ENCODE measurements at regions not wholly inside any gene's neighbourhood (a gene's known extent, or its start where the extent isn't known, plus 50 kb on each side); places are given as distances from the start of the nearest gene placed in this dataset.
A peak's percentile ranks its signal among the peaks of the same experiment; 100 is the strongest.

GRCh38 chr3:170814822-170815221 is 55.2 kb downstream of the RPL22L1 start:
- Histone ChIP-seq H3K27me3 (no peaks in the 10 kb centered on the region), H3K4me3 (no peak overlapping the region), H3K36me3 (no peaks in the 10 kb centered on the region), H3K4me1 (peaks cover 0 to 10% (median 0%) of the 10 kb centered on the region in 3 donors), H3K27ac (peak overlapping the region in 2 of 4 donors; percentile 38 to 69), H3K9me3 (no peaks in the 10 kb centered on the region)
- ATAC-seq (no peak), FAIRE-seq (no peak), DNase-seq (no peak)
- 62 to 74% methylated on average over 3 of the region's 3 CpGs for WGBS, 2 donors
- intact Hi-C loops (cut with DNase I): loop anchor here in 2 of 3 donors (5.0 to 10.0 kb wide), 2 partner anchors 400 to 403 kb away; partner anchors contain the start of gene CLDN11 (in 1 of the 2)
- TF ChIP-seq, protein P1, sequence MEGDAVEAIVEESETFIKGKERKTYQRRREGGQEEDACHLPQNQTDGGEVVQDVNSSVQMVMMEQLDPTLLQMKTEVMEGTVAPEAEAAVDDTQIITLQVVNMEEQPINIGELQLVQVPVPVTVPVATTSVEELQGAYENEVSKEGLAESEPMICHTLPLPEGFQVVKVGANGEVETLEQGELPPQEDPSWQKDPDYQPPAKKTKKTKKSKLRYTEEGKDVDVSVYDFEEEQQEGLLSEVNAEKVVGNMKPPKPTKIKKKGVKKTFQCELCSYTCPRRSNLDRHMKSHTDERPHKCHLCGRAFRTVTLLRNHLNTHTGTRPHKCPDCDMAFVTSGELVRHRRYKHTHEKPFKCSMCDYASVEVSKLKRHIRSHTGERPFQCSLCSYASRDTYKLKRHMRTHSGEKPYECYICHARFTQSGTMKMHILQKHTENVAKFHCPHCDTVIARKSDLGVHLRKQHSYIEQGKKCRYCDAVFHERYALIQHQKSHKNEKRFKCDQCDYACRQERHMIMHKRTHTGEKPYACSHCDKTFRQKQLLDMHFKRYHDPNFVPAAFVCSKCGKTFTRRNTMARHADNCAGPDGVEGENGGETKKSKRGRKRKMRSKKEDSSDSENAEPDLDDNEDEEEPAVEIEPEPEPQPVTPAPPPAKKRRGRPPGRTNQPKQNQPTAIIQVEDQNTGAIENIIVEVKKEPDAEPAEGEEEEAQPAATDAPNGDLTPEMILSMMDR (IDR thresholded peaks at IDR 0.05): no peak

GRCh38 chr3:170813266-170813665 is 56.7 kb downstream of the RPL22L1 start:
- 72 to 83% methylated on average over 5 of the region's 5 CpGs for WGBS, 2 donors
- FAIRE-seq: no peak
- Histone ChIP-seq H3K4me3 (no peak overlapping the region), H3K27ac (no peak overlapping the region), H3K4me1 (peaks cover 0 to 10% (median 0%) of the 10 kb centered on the region in 3 donors), H3K27me3 (no peaks in the 10 kb centered on the region), H3K36me3 (no peaks in the 10 kb centered on the region), H3K9me3 (no peaks in the 10 kb centered on the region)
- intact Hi-C loops (cut with DNase I): loop anchor here in 2 of 3 donors (5.0 to 10.0 kb wide), 2 partner anchors 398 to 401 kb away; partner anchors contain the start of gene CLDN11 (in 1 of the 2)
- no peak for ATAC-seq
- no peak for DNase-seq
- TF ChIP-seq, protein P1 (IDR thresholded peaks at IDR 0.05): no peak

- H3K9me3 ChIP-seq: no peaks in the 10 kb centered on the region
- FAIRE-seq: no peak
- WGBS, 2 donors: 62 to 65% methylated on average over 8 of the region's 8 CpGs
- no peak overlapping the region for H3K27ac ChIP-seq
- TF ChIP-seq, protein P1 (IDR thresholded peaks at IDR 0.05): peak; percentile 75 to 93 (median 88)
- DNase-seq: peak in 5 of 6 donors; percentile 52 to 81 (median 60)
- no peaks in the 10 kb centered on the region for H3K27me3 ChIP-seq
- H3K4me1 ChIP-seq: peaks cover 0 to 10% (median 0%) of the 10 kb centered on the region in 3 donors
- ATAC-seq: peak; percentile 58 to 88 (median 86)
- no peaks in the 10 kb centered on the region for H3K36me3 ChIP-seq
- H3K4me3 ChIP-seq: no peak overlapping the region
- intact Hi-C loops (cut with DNase I): loop anchor here in 2 of 3 donors (5.0 to 10.0 kb wide), 2 partner anchors 397 to 400 kb away; partner anchors contain the start of gene CLDN11 (in 1 of the 2)
Measured at GRCh38 chr3:170811928-170812591, 57.9 kb downstream of the RPL22L1 start.

DNA sequence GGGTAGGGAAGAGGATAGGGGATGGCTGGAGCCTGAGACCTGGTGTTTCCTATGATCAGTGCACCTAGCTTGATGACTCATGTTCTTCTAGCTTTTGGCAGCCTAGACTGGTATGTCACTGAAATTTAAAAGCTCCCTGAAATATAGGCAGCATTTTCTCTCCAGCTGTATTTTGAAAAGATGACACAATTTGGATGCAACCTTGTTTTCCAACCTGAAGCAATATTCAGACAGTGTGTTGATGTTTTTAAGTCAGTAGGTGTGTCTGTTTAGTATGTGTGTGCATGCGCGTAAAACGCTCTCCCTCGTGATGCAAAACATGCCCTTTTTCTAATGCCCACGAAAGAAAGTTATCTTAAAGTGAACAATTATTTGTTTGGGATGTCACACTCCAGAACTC is 58.5 kb downstream of the RPL22L1 start:
- Histone ChIP-seq H3K36me3 (no peaks in the 10 kb centered on the region), H3K4me1 (peaks cover 0 to 10% (median 0%) of the 10 kb centered on the region in 3 donors), H3K27me3 (no peaks in the 10 kb centered on the region), H3K4me3 (no peak overlapping the region), H3K9me3 (no peaks in the 10 kb centered on the region), H3K27ac (no peak overlapping the region)
- FAIRE-seq: no peak
- ATAC-seq: no peak
- 68 to 73% methylated on average over 5 of the region's 5 CpGs for WGBS, 2 donors
- TF ChIP-seq, protein P1 (IDR thresholded peaks at IDR 0.05): no peak
- DNase-seq: no peak
- intact Hi-C loops (cut with DNase I): loop anchor here in 2 of 3 donors (5.0 to 10.0 kb wide), 2 partner anchors 397 to 399 kb away; partner anchors contain the start of gene CLDN11 (in 1 of the 2)

DNA sequence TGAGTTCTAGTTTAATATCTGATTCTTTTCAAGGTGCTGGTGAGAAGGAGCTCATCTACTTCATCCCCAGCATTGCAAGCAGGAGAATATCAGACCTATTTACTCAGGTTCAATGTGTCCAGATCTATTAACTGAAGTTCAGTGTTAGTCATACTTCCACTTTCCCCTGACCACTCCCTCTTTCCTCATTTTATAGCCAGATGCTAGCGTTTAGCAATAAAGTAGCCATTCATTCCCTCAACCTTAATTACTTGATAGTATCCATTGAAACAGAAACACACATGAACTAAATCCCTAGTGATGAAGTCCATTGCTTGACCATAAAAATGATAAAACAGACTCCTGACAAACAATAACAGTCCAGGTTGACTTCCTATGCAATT is 60.0 kb downstream of the RPL22L1 start:
- Histone ChIP-seq H3K27ac (no peak overlapping the region), H3K4me1 (peaks cover 0 to 5% (median 0%) of the 10 kb centered on the region in 3 donors), H3K4me3 (no peak overlapping the region), H3K9me3 (no peaks in the 10 kb centered on the region), H3K36me3 (no peaks in the 10 kb centered on the region), H3K27me3 (no peaks in the 10 kb centered on the region)
- TF ChIP-seq, protein P1 (IDR thresholded peaks at IDR 0.05): no peak
- FAIRE-seq (no peak), ATAC-seq (no peak), DNase-seq (no peak)
- 7 to 36% methylated on average over 1 of the region's 1 CpG for WGBS, 2 donors
- intact Hi-C loops (cut with DNase I): loop anchor here in 2 of 3 donors (5.0 to 10.0 kb wide), 2 partner anchors 395 to 398 kb away; partner anchors contain the start of gene CLDN11 (in 1 of the 2)
